Astrocyte (in vitro differentiated cells and primary cell): ENCODE measurements at regions not wholly inside any gene's neighbourhood (a gene's known extent, or its start where the extent isn't known, plus 50 kb on each side); places are given as distances from the start of the nearest gene placed in this dataset.
A peak's percentile ranks its signal among the peaks of the same experiment; 100 is the strongest.
"Not testable (repeated sequence)": the region's sequence is repeated elsewhere in the genome, so short reads cannot be mapped to it uniquely, and the experiment has no call there.

Experiments
- DNase-seq: peaks from one replicate; pipeline ENCODE4 v3.0.0-alpha.2; 2010; ENCODE audit warnings: low read depth
- FAIRE-seq: peaks from 2 replicates; lab custom pipeline; 2011; peaks lifted over from hg19 to GRCh38; lab: Jason Lieb, UNC
- H2AFZ ChIP-seq: 2 replicates; pipeline ENCODE4 v1.6.0; 2012; ENCODE audit warnings: low read depth, low read length, inconsistent platforms
- H3K27ac ChIP-seq: 2 replicates; pipeline ENCODE4 v1.5.1; 2011; ENCODE audit warnings: low read depth, low read length, inconsistent platforms
- H3K27me3 ChIP-seq: 2 replicates; pipeline ENCODE4 v1.6.0; 2011; ENCODE audit warnings: low read length, inconsistent platforms; ENCODE audit not compliant: insufficient read depth
- H3K36me3 ChIP-seq: 2 replicates; pipeline ENCODE4 v1.5.1; 2011; ENCODE audit warnings: low read length, inconsistent platforms; ENCODE audit not compliant: insufficient read depth
- H3K4me1 ChIP-seq: 2 replicates; pipeline ENCODE4 v1.5.1; 2011; ENCODE audit warnings: low read length, inconsistent platforms; ENCODE audit not compliant: insufficient read depth
- H3K4me2 ChIP-seq: 2 replicates; pipeline ENCODE4 v1.6.0; 2012; ENCODE audit warnings: low read length, inconsistent platforms
- H3K4me3 ChIP-seq: 2 replicates; pipeline ENCODE4 v1.5.1; 2011; ENCODE audit warnings: low read depth, mild to moderate bottlenecking, low read length, inconsistent platforms; ENCODE audit not compliant: insufficient read depth
- H3K79me2 ChIP-seq: 2 replicates; pipeline ENCODE4 v1.6.0; 2012; ENCODE audit warnings: mild to moderate bottlenecking, low read length, inconsistent platforms; ENCODE audit not compliant: insufficient read depth
- H3K9ac ChIP-seq: 2 replicates; pipeline ENCODE4 v1.6.0; 2012; ENCODE audit warnings: mild to moderate bottlenecking, low read length, inconsistent platforms
- H3K9me3 ChIP-seq: 2 replicates; pipeline ENCODE4 v1.5.1; 2012; ENCODE audit warnings: low read depth, mild to moderate bottlenecking, low read length, inconsistent platforms; ENCODE audit not compliant: insufficient read depth
- H4K20me1 ChIP-seq: 2 replicates; pipeline ENCODE4 v1.6.0; 2012; ENCODE audit warnings: low read length, inconsistent platforms; ENCODE audit not compliant: insufficient read depth
- H3K27ac Mint-ChIP-seq: one replicate; pipeline ENCODE4 v1.8.0; 2021; ENCODE audit warnings: mild to moderate bottlenecking, mixed read lengths; ENCODE audit not compliant: unreplicated experiment
- H3K27me3 Mint-ChIP-seq: one replicate; pipeline ENCODE4 v1.8.0; 2021; ENCODE audit warnings: low read depth, mixed read lengths; ENCODE audit not compliant: unreplicated experiment
- H3K36me3 Mint-ChIP-seq: one replicate; pipeline ENCODE4 v1.8.0; 2021; ENCODE audit warnings: low read depth, mixed read lengths; ENCODE audit not compliant: unreplicated experiment
- H3K4me1 Mint-ChIP-seq: one replicate; pipeline ENCODE4 v1.8.0; 2021; ENCODE audit warnings: low read depth, mixed read lengths; ENCODE audit not compliant: unreplicated experiment
- H3K4me3 Mint-ChIP-seq: one replicate; pipeline ENCODE4 v1.8.0; 2021; ENCODE audit warnings: mild to moderate bottlenecking, moderate library complexity, mixed read lengths; ENCODE audit not compliant: unreplicated experiment
- H3K9me3 Mint-ChIP-seq: one replicate; pipeline ENCODE4 v1.8.0; 2021; ENCODE audit warnings: mild to moderate bottlenecking, mixed read lengths; ENCODE audit not compliant: unreplicated experiment

DNA sequence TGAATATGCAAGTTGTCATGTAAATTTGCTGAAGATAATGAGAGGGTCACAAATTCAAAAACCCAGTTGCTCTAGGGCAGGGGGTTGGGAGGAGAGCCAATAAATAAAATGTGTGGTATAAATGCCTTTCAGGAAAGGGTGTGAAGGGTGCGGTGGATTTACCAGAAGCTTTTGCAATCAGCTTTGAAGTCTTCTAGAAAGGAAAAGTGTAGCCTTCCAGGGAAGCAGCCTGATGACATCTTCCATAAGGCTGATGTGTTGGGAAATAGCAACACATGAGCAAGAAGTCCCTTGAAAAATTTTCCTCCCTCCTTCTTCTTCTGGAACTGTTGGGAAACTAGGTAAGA lies 85.6 kb upstream of the POTEC start:
- not testable (repeated sequence) for H3K9me3 Mint-ChIP-seq, H3K79me2 ChIP-seq, H3K4me3 Mint-ChIP-seq, FAIRE-seq, H3K27me3 Mint-ChIP-seq, H3K27ac Mint-ChIP-seq, DNase-seq, H3K4me1 Mint-ChIP-seq, H3K4me1 ChIP-seq, H3K9ac ChIP-seq, H3K36me3 Mint-ChIP-seq, H3K36me3 ChIP-seq, H4K20me1 ChIP-seq, H2AFZ ChIP-seq, H3K9me3 ChIP-seq, H3K4me3 ChIP-seq, H3K4me2 ChIP-seq, H3K27ac ChIP-seq, H3K27me3 ChIP-seq

DNA sequence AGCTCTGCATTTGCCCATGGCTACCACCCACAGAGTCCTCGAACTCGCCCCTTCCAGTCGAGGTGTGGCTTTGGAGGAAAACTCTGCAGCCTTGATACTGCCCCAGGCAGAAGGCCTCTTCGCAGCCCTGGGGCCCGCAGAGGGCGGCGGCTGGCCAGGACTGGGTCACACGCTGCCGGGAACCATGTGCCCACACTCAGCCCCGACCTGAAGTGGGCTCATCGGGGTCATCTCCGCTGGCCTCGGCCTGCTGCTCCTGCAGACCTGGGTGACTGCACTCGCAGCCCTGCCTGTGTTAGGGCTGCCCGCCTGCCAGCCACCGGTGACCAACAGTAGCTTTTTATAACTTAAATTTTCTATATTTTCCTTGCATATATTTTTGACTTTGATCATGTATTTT lies 89.6 kb upstream of the POTEC start:
- not testable (repeated sequence) for H3K4me3 Mint-ChIP-seq, H3K36me3 ChIP-seq, H3K4me1 ChIP-seq, H3K27ac ChIP-seq, H3K27ac Mint-ChIP-seq, H3K27me3 ChIP-seq, H2AFZ ChIP-seq, DNase-seq, H3K4me2 ChIP-seq, H3K27me3 Mint-ChIP-seq, H3K9ac ChIP-seq, FAIRE-seq, H4K20me1 ChIP-seq, H3K79me2 ChIP-seq, H3K4me3 ChIP-seq, H3K9me3 Mint-ChIP-seq, H3K4me1 Mint-ChIP-seq, H3K9me3 ChIP-seq, H3K36me3 Mint-ChIP-seq

DNA sequence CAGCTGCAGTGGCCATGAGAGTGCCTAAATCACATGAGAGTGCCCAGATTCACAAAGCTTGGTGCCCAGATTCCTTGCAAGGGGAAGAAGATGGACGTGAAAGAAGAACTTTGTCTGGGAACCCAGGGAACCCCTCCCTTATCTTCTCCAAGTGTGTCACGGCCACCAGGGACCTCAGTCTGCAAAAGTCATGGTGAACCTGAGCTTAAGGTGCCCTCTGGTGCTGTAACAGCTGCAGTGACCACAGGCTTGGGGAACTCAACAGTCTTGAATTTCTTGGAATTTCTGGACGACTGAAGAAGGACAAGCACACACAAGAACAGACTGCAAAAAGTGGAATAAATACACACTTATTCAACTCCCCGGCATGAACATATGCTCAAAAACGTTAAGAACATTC lies 94.6 kb upstream of the POTEC start:
- DNase-seq, H3K27me3 Mint-ChIP-seq, H3K27ac ChIP-seq, H3K4me2 ChIP-seq, H3K9ac ChIP-seq, H3K4me3 Mint-ChIP-seq, H3K36me3 ChIP-seq, H2AFZ ChIP-seq, H4K20me1 ChIP-seq, H3K27ac Mint-ChIP-seq, H3K36me3 Mint-ChIP-seq, H3K27me3 ChIP-seq, H3K9me3 Mint-ChIP-seq, H3K4me3 ChIP-seq, H3K79me2 ChIP-seq, FAIRE-seq, H3K9me3 ChIP-seq, H3K4me1 ChIP-seq, H3K4me1 Mint-ChIP-seq: not testable (repeated sequence)

- not testable (repeated sequence) for H2AFZ ChIP-seq, H3K27ac Mint-ChIP-seq, H3K27me3 ChIP-seq, H3K4me3 ChIP-seq, H3K27ac ChIP-seq, H3K4me1 ChIP-seq, H3K9me3 Mint-ChIP-seq, H3K4me3 Mint-ChIP-seq, H3K4me2 ChIP-seq, FAIRE-seq, H3K79me2 ChIP-seq, H3K36me3 Mint-ChIP-seq, H3K27me3 Mint-ChIP-seq, H3K9ac ChIP-seq, H3K4me1 Mint-ChIP-seq, H4K20me1 ChIP-seq, H3K36me3 ChIP-seq, H3K9me3 ChIP-seq
- peak; percentile 0 for DNase-seq
Measured at GRCh38 chr18:14641121-14641520, 97.7 kb upstream of the POTEC start.

- H3K9me3 ChIP-seq, DNase-seq, H3K4me1 ChIP-seq, H3K27me3 ChIP-seq, H4K20me1 ChIP-seq, H3K4me2 ChIP-seq, H3K27me3 Mint-ChIP-seq, H3K79me2 ChIP-seq, H2AFZ ChIP-seq, H3K4me3 ChIP-seq, H3K4me1 Mint-ChIP-seq, H3K36me3 Mint-ChIP-seq, H3K9me3 Mint-ChIP-seq, H3K9ac ChIP-seq, H3K4me3 Mint-ChIP-seq, FAIRE-seq, H3K36me3 ChIP-seq, H3K27ac Mint-ChIP-seq, H3K27ac ChIP-seq: not testable (repeated sequence)
Measured at GRCh38 chr18:14643715-14644290, 100.4 kb upstream of the POTEC start.

DNA sequence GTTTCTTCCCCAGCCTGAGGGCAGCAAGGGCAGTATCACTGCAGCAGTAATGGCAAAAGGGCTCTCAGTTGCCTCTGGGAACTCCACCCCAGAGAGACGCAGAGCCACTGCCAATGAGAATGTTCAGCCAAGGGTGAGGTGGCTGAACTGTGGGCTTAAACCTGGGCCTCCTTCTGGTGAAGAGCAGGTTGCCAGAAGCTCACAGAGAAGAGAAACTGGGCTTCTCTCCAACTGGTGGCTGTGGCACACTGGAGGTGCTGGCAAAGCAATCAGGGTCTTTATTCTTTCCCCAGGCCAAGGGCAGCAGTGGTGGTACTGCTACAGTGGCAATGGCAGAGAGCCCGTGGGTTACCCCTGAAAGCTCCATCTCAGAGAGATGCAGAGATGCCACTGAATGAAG lies 54.9 kb upstream of the ANKRD30B start:
- H3K9me3 Mint-ChIP-seq, H3K9ac ChIP-seq, H3K4me3 Mint-ChIP-seq, DNase-seq, H3K4me1 Mint-ChIP-seq, H4K20me1 ChIP-seq, H3K4me1 ChIP-seq, H3K36me3 Mint-ChIP-seq, H2AFZ ChIP-seq, H3K27ac Mint-ChIP-seq, H3K36me3 ChIP-seq, H3K27me3 ChIP-seq, H3K27me3 Mint-ChIP-seq, FAIRE-seq, H3K4me2 ChIP-seq, H3K27ac ChIP-seq, H3K4me3 ChIP-seq, H3K79me2 ChIP-seq, H3K9me3 ChIP-seq: not testable (repeated sequence)
